ENCODE measurements at regions not wholly inside any gene's neighbourhood (a gene's known extent, or its start where the extent isn't known, plus 50 kb on each side); places are given as distances from the start of the nearest gene placed in this dataset.

DNA sequence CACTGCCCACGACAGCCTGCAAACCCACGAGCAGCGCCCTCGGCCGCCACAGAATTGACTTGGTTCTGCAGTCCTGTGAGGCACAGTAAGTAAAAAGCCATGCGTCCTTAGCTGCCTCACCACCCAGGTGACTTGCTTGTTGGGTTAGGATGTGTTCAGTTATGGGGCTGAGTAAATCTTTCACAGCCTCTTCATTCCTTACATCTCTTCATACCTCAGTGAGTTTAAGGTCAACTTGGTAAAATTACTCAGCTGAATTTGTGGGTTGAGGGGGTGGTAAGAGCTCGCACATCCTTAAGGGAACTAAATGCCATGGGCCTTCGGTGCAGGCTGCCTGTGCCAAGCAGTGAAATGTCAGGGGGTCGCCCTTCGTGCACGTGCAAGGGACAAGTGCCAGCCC is 165.2 kb upstream of the ALKAL2 start:
- TF ChIP-seq, protein P1, sequence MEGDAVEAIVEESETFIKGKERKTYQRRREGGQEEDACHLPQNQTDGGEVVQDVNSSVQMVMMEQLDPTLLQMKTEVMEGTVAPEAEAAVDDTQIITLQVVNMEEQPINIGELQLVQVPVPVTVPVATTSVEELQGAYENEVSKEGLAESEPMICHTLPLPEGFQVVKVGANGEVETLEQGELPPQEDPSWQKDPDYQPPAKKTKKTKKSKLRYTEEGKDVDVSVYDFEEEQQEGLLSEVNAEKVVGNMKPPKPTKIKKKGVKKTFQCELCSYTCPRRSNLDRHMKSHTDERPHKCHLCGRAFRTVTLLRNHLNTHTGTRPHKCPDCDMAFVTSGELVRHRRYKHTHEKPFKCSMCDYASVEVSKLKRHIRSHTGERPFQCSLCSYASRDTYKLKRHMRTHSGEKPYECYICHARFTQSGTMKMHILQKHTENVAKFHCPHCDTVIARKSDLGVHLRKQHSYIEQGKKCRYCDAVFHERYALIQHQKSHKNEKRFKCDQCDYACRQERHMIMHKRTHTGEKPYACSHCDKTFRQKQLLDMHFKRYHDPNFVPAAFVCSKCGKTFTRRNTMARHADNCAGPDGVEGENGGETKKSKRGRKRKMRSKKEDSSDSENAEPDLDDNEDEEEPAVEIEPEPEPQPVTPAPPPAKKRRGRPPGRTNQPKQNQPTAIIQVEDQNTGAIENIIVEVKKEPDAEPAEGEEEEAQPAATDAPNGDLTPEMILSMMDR (IDR thresholded peaks at IDR 0.05), result no peak
- TF ChIP-seq POLR2A (IDR thresholded peaks at IDR 0.05), result no peak

All from upper lobe of left lung (tissue), 4 donors.